GM23338 (cell line): ENCODE measurements at regions not wholly inside any gene's neighbourhood (a gene's known extent, or its start where the extent isn't known, plus 50 kb on each side); places are given as distances from the start of the nearest gene placed in this dataset.

Experiments used
- ATAC-seq: fragments of 200-7000 bp; cut with Tn5 transposase; 3 replicates; pipeline ENCODE4 v1.9.1; 2020
- DNase-seq: peaks from one replicate; pipeline ENCODE4 v3.0.0-alpha.2; 2015; ENCODE audit warnings: low spot score
- H2AFZ ChIP-seq: fragments of 200-600 bp; sonication (generic); 2 replicates; pipeline ENCODE4 v1.8.0; 2016; ENCODE audit warnings: antibody characterized with exemption, mild to moderate bottlenecking, moderate library complexity
- H3F3A ChIP-seq: fragments of 200-600 bp; sonication (generic); replicated peaks from 2 replicates; pipeline ENCODE4 v1.8.0; 2017; ENCODE audit warnings: antibody characterized with exemption, mixed run types, low read depth
- H3K27ac ChIP-seq: fragments of 200-600 bp; sonication (generic); 2 replicates; pipeline ENCODE4 v1.6.1; 2016; ENCODE audit warnings: low read depth
- H3K27me3 ChIP-seq: fragments of 200-600 bp; sonication (generic); 2 replicates; pipeline ENCODE4 v1.8.0; 2016; ENCODE audit warnings: mild to moderate bottlenecking, mixed run types, moderate library complexity; ENCODE audit not compliant: insufficient read depth
- H3K36me3 ChIP-seq: fragments of 200-600 bp; sonication (generic); 2 replicates; pipeline ENCODE4 v1.8.0; 2016; ENCODE audit warnings: mild to moderate bottlenecking; ENCODE audit not compliant: insufficient read depth
- H3K4me1 ChIP-seq: fragments of 200-600 bp; sonication (generic); 2 replicates; pipeline ENCODE4 v1.8.0; 2016; ENCODE audit warnings: mild to moderate bottlenecking, moderate library complexity; ENCODE audit not compliant: insufficient read depth
- H3K4me2 ChIP-seq: fragments of 200-600 bp; sonication (generic); 2 replicates; pipeline ENCODE4 v1.7.1; 2017; ENCODE audit warnings: mixed run types
- H3K4me3 ChIP-seq: fragments of 200-600 bp; sonication (generic); 2 replicates; pipeline ENCODE4 v1.6.1; 2016; ENCODE audit warnings: mixed run types
- H3K79me2 ChIP-seq: fragments of 200-600 bp; sonication (generic); replicated peaks from 2 replicates; pipeline ENCODE4 v1.8.0; 2017; ENCODE audit warnings: mild to moderate bottlenecking; ENCODE audit not compliant: insufficient read depth
- H3K9me2 ChIP-seq: fragments of 200-600 bp; sonication (generic); 2 replicates; pipeline ENCODE4 v1.8.0; 2017; ENCODE audit not compliant: insufficient read depth
- H4K20me1 ChIP-seq: fragments of 200-600 bp; sonication (generic); replicated peaks from 2 replicates; pipeline ENCODE4 v1.8.0; 2017; ENCODE audit warnings: mild to moderate bottlenecking; ENCODE audit not compliant: insufficient read depth
- H3K27ac Mint-ChIP-seq: 2 replicates; pipeline ENCODE4 v1.8.0; 2020; ENCODE audit warnings: inconsistent platforms, mild to moderate bottlenecking, moderate library complexity, mixed read lengths
- H3K27me3 Mint-ChIP-seq: 3 replicates; pipeline ENCODE4 v1.8.0; 2022; ENCODE audit warnings: low read depth, mild to moderate bottlenecking, moderate library complexity, mixed read lengths, inconsistent platforms; ENCODE audit not compliant: insufficient read depth, poor library complexity
- H3K36me3 Mint-ChIP-seq: 3 replicates; pipeline ENCODE4 v1.8.0; 2021; ENCODE audit warnings: low read depth, mild to moderate bottlenecking, inconsistent platforms, moderate library complexity, mixed read lengths
- H3K4me1 Mint-ChIP-seq: 3 replicates; pipeline ENCODE4 v1.8.0; 2020; ENCODE audit warnings: mild to moderate bottlenecking, inconsistent platforms, mixed read lengths
- H3K4me3 Mint-ChIP-seq: 3 replicates; pipeline ENCODE4 v1.8.0; 2021; ENCODE audit warnings: moderate library complexity, mild to moderate bottlenecking, inconsistent platforms, mixed read lengths
- H3K9me3 Mint-ChIP-seq: 3 replicates; pipeline ENCODE4 v1.8.0; 2020; ENCODE audit warnings: moderate library complexity, mild to moderate bottlenecking, inconsistent platforms, mixed read lengths
- CTCF ChIP-seq, 2 experiments: fragments of 200-600 bp in 1 of 2; sonication (generic) in 1 of 2; conservative IDR thresholded peaks; 2 replicates each; pipeline versions ENCODE4 v1.5.1 to v1.6.1; 2016 to 2017; ENCODE audit warnings: antibody characterized with exemption in 2 of 2, low read depth in 2 of 2, mild to moderate bottlenecking in 2 of 2, moderate library complexity in 1 of 2
- ETS1 ChIP-seq: IDR thresholded peaks from 2 replicates; pipeline ENCODE4 v1.6.1; 2016; ENCODE audit warnings: antibody characterized with exemption
- EZH2phosphoT487 ChIP-seq: fragments of 200-600 bp; sonication (generic); IDR thresholded peaks from one replicate; pipeline ENCODE4 v1.8.1; 2018; ENCODE audit warnings: antibody characterized with exemption; ENCODE audit not compliant: unreplicated experiment
- NANOG ChIP-seq: IDR thresholded peaks from 2 replicates; pipeline ENCODE4 v1.6.1; 2016; ENCODE audit warnings: antibody characterized with exemption, borderline replicate concordance
- POLR2AphosphoS5 ChIP-seq: IDR thresholded peaks from 2 replicates; pipeline ENCODE4 v1.6.1; 2016; ENCODE audit warnings: antibody characterized with exemption, low read depth
- REST ChIP-seq: IDR thresholded peaks from one replicate; pipeline ENCODE4 v1.6.1; 2018; ENCODE audit warnings: antibody characterized with exemption; ENCODE audit not compliant: unreplicated experiment
- ZNF331 ChIP-seq: fragments of 250-450 bp; sonication (Bioruptor Pico); IDR thresholded peaks from 2 replicates; pipeline ENCODE4 v1.5.0; 2020; ENCODE audit warnings: low read depth, mild to moderate bottlenecking, moderate library complexity
- ZNF462 ChIP-seq: fragments of 250-450 bp; sonication (Bioruptor Pico); IDR thresholded peaks from 2 replicates; pipeline ENCODE4 v1.5.0; 2020; ENCODE audit warnings: mild to moderate bottlenecking, moderate library complexity

- no peak for TF ChIP-seq ZNF462 (CRISPR knock-in tag)
Observed at GRCh38 chr1:222415441-222415840, 132.5 kb downstream of the HHIPL2 start (continued).

GRCh38 chr1:222413991-222414549, 133.8 kb downstream of the HHIPL2 start:
- no peaks in the 10 kb centered on the region for H3K4me1 ChIP-seq
- H3K9me2 ChIP-seq, result 0 out of 2 replicates have a peak, but pooled peaks cover 9% of the 10 kb centered on the region
- H3K4me3 ChIP-seq, result no peak overlapping the region
- ATAC-seq (no peak), DNase-seq (no peak)
- H4K20me1 ChIP-seq, result no peaks in the 10 kb centered on the region
- H3K36me3 ChIP-seq, result no peaks in the 10 kb centered on the region
- Mint-ChIP-seq H3K9me3 (no peaks in the 10 kb centered on the region), H3K4me1 (no peaks in the 10 kb centered on the region), H3K36me3 (no peaks in the 10 kb centered on the region), H3K27ac (no peak overlapping the region), H3K27me3 (peaks cover 3% of the 10 kb centered on the region), H3K4me3 (no peak overlapping the region)
- H3K27ac ChIP-seq, result no peak overlapping the region
- no peaks in the 10 kb centered on the region for H3K79me2 ChIP-seq
- no peak overlapping the region for H2AFZ ChIP-seq
- no peaks in the 10 kb centered on the region for H3K27me3 ChIP-seq
- H3K4me2 ChIP-seq, result no peak overlapping the region
- H3F3A ChIP-seq, result no peaks in the 10 kb centered on the region
- TF ChIP-seq NANOG (no peak), ETS1 (no peak), EZH2phosphoT487 (no peak), CTCF (conservative IDR thresholded peaks at IDR 0.05; ENCODE audit: low read depth in 2 of 2) (no peak), REST (no peak), ZNF331 (CRISPR knock-in tag) (no peak), POLR2AphosphoS5 (no peak)
